NCI-H1092 (cell line): ENCODE measurements at regions not wholly inside any gene's neighbourhood (a gene's known extent, or its start where the extent isn't known, plus 50 kb on each side); places are given as distances from the start of the nearest gene placed in this dataset.
"Not testable (repeated sequence)": the region's sequence is repeated elsewhere in the genome, so short reads cannot be mapped to it uniquely, and the experiment has no call there.

Experiments used
- DNase-seq: peaks from one replicate; lab custom pipeline; 2025; lab: John Stamatoyannopoulos, UW

- DNase-seq, result no peak
Observed at GRCh38 chr14:43413084-43413483, 1094.0 kb downstream of the FSCB start.

GRCh38 chr14:43411841-43412240 lies 1095.2 kb downstream of the FSCB start:
- DNase-seq, result no peak

DNA sequence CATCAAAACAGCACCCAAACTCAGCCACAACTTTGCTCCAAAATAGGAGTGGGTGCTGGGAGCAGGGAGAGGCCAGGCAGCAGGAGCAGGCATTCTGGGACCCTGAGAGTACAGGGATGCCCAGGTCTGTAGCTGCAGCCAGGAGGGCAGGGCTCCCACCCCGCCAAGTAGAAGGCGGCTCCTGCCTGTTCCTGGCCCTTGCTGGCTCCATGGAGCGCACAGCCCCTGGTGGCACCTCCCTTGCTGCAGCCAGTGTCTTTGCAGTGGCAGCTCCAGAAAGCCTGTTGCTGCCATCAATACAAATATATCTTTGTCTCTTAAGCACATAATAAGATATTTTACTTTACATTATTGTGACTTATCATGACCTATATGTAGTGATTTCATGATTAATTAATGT lies 1096.5 kb downstream of the FSCB start:
- DNase-seq, result no peak

DNA sequence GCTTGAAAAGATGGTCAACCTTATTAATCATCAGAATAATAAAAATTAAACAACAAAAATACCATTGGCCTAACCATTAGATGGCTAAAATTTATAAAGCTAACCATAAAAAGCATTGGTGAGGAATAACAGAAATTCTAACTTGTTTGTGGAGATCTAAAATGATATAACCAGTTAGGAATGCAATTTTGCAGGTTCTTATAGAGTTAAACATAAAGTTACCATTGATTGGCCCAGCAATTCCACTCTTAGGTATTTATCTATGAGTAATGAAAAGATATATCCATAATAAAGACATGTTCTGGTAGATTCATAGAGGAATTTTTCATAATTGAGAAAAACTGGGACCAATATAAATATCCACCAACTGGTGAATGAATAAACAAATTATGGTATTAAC lies 1098.6 kb downstream of the FSCB start:
- DNase-seq, result no peak

DNA sequence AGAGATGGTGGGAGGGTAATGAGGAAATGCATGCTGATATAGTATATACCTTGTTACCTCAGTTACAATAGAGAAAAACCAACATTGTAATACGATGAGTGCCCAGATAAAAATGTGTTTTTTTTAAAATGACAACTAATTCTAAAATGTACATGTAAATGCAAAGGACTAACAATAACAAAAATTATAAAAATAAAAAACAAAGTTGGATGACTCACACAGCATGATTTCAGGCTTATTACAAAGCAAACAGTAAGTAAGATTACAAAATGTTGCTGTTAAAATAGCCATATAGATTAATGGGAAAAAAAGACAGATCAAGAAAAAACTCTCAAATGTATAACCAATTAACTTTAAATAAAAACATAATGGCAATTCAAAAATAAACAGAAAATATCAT lies 1099.4 kb downstream of the FSCB start:
- DNase-seq, result no peak

DNA sequence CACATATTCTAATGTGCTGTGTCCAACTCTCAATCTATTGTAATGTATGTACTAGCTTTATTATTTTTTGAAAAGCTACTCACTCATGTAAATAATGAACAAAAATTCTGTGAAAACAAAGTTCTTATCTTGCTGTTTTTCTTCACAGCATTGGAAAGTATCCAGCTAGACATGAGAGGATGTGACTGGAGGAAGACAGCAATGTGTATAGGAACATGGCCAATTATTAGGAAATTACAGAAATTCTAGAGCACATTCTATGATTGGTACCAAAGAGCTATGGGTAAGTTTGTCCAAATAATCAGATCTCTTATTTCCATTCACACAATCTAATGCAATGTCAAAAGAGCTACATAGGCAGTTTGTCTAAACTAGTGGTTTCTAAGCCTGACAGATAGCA lies 1100.2 kb downstream of the FSCB start:
- no peak for DNase-seq

- DNase-seq, result no peak
Observed at GRCh38 chr14:43399289-43399688, 1107.8 kb downstream of the FSCB start.

- DNase-seq, result not testable (repeated sequence)
Observed at GRCh38 chr14:43370565-43370896, 1136.6 kb downstream of the FSCB start.

- DNase-seq, result no peak
Observed at GRCh38 chr14:43369710-43370564, 1137.1 kb downstream of the FSCB start.

DNA sequence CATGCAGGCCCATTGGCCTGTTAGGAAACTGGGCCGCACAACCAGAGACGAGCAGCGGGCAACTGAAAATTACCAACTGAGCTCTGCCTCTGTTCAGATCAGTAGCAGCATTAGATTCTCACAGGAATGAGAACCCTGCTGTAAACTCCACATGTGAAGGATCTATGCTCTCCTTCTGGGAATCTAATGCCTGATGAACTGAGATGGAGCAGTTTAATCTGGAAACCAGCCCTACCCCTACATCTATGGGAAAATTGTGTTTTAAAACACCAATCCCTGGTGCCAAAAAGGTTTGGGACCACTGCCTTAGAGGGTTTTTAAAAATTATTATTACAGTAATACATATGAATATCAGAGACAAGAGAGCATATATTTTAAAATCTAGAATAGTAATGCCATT lies 1144.5 kb downstream of the FSCB start:
- DNase-seq, result no peak

DNA sequence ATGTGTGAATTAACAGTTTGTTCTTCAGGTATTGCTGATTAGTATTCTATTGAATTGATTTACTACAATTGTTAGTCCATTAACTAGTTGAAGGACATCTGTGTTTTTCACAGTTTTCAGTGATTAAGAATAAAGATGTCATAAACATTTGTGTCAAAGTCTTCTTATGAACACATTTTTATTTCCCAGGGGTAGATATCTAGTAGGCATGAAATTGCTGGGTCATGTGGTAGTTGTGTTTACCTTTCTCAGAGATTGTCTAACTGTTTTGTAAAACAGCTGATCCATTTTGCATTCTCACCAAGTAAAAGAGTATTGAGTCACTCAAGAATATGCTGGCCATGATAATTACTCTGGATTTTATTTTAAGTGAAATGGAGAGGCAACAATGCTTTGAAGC lies 1145.3 kb downstream of the FSCB start:
- no peak for DNase-seq

GRCh38 chr14:43360239-43360638 lies 1146.8 kb downstream of the FSCB start:
- DNase-seq, result no peak

- DNase-seq, result no peak
Observed at GRCh38 chr14:43359317-43359716, 1147.8 kb downstream of the FSCB start.

- no peak for DNase-seq
Observed at GRCh38 chr14:43356979-43357545, 1150.0 kb downstream of the FSCB start.

DNA sequence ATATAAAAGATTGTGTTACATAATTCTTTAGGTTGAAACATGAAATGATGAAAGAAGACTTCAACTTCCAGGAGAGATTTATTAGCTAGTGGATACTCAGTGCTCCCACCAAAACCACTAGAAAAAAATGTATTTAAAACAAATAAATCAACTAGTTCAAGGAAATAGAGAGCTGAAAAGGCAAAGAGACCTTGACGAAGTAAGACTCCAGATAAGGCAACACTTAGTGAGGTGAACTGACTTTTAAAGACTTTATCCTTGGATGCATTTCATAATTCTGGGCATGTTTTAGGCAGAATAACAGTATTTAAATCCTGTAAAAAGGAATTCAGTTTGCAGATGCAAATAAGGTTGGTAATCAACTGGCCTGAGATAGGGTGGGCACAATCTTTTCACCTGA lies 1150.7 kb downstream of the FSCB start:
- DNase-seq, result no peak

DNA sequence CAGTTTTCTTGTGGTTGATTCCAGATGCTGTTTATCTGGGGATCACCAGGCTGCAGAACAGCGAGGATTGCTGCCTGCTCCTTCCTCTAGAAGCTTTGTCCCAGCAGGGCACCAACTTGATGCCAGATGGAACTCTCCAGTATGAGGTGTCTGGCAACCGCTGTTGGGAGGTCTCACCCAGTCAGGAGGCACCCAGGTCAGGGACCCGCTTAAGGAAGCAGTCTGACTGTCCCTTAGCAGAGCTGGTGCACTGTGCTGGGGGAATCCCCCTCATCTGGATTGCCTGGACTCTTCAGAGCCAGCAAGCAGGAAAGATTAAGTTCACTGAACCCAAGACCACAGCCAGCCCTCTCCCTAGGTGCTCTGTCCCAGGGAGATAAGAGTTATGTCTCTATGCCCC lies 1165.2 kb downstream of the FSCB start:
- DNase-seq, result no peak

DNA sequence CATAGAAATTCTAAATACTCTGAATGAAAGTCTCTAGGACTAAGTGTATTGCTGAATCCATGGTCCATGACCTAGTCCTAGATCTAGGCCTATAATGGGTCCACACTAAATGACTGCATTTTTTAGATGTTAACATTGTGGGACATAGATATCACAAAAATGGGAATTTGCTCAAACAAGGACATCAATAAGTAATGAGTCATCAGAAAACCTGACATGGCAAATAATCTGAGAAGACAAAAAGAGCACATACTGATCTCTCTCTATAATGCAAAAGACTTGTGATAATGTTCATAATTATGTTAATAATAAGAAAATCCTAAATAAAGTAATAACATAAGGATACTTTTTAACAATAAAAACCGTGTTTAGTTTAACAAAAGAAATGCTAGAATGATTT lies 1168.4 kb downstream of the FSCB start:
- DNase-seq, result no peak

DNA sequence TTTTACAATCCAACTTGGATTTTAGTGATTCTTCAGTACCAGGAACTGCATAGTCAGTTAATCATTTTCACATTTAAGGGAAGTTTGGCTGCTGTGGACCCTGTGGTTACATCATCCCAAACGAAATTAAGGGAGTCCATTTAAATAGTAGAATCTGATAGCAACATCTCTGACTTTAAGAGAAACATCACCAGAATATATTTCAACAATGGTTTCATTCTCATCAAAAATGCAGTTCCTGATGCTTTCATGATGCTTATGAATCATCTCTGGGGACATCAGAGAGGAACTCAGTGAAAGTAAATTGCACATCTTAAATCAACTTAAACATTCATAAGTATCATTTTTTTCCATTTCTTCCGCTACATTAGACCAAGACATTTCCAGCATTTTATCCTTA lies 1170.7 kb downstream of the FSCB start:
- no peak for DNase-seq

DNA sequence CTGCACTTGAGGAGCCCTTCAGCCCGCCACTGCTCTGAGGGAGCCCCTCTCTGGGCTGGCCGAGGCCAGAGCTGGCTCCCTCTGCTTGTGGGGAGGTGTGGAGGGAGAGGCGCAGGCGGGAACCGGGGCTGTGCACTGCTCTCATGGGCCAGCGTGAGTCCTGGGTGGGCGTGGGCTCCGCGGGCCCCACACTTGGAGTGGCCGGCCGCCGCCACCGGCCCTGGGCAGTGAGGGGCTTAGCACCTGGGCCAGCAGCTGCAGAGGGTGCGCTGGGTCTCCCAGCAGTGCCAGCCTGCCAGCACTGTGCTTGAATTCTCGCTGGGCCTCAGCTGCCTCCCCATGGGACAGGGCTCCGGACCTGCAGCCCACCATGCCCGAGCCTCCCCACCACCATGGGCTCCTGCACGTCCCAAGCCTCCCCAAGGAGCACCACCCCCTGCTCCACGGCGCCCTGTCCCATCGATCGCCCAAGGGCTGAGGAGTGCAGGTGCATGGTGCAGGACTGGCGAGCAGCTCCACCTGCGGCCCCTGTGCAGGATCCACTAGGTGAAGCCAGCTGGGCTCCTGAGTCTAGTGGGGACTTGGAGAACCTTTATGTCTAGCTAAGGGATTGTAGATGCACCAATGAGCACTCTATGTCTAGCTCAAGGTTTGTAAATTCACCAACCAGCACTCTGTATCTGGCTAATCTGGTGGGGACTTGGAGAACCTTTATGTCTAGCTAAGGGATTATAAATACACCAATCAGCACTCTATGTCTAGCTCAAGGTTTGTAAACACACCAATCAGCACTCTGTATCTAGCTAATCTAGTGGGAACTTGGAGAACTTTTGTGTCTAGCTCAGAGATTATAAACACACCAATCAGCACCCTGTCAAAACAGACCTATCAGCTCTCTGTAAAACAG lies 1180.3 kb downstream of the FSCB start:
- DNase-seq, result not testable (repeated sequence)

DNA sequence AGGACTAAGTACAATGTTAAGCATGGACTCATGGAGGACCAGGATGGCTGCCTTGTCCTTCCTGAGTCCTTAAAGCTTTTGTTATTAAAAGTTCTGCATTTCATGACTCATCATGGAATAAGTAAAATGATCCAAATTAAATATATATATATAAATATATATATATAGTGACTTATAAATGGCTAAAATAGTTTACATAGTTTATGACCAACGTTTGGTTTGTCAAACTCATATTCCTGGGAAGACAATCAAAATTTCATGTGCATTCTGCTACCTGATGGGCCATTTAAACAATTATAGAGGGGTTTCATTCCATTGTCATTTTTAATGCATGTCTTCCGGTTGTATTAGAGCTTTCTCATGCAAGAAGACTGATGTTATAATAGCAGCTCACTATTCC lies 1190.7 kb downstream of the FSCB start:
- no peak for DNase-seq

- DNase-seq, result no peak
Observed at GRCh38 chr14:43313719-43314118, 1193.4 kb downstream of the FSCB start.

DNA sequence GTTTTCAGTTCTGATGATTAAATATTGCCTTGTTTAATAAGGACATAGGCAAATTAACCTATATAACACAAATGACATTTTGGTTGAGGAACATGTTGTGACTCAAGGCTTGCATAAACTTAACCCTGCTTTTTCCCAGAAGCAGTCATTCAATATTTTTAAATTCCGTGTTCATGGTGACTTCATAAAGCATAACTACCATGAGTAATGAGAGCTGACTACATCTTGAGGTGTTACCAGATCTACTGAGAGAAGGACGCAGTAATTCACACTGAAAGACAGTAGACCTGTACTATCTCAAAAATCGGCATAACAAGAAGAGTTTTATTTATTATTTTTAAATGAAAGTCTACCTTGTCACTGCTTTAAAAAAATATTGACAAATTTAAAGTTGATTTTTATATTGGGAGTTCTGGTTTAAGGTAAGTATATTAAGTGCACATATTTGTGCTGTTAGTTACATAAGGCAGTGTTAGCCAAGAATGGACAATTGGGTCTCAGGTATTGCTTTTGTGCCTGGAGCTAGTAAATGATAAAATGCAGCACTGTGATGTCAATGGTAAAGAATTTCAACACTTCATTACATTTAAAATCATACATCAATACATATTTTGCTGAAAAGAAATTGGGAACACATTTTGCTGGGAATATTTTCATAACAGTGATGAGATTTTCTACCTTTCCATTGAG lies 1198.5 kb downstream of the FSCB start:
- DNase-seq, result no peak
